Keratinocyte (primary cell): ENCODE measurements at regions not wholly inside any gene's neighbourhood (a gene's known extent, or its start where the extent isn't known, plus 50 kb on each side); places are given as distances from the start of the nearest gene placed in this dataset.

ENCODE experiments used
- CTCF ChIP-seq, 3 experiments: IDR thresholded peaks in 1 of 3; conservative IDR thresholded peaks in 1 of 3; optimal IDR thresholded peaks in 1 of 3; 2 replicates in 2 of 3; 3 replicates in 1 of 3; pipeline versions ENCODE3 to v1.5.1; 2011; ENCODE audit warnings: low read length in 3 of 3, mild to moderate bottlenecking in 3 of 3, moderate library complexity in 2 of 3, control low read depth in 1 of 3, inconsistent platforms in 1 of 3; ENCODE audit not compliant: insufficient read depth in 2 of 3; ENCODE audit errors: extremely low read depth in 1 of 3
- EZH2 ChIP-seq: IDR thresholded peaks from one replicate; pipeline ENCODE4 v1.6.1; 2012; ENCODE audit warnings: inconsistent platforms, mild to moderate bottlenecking, low read length, moderate library complexity

- TF ChIP-seq CTCF (optimal IDR thresholded peaks at IDR 0.05 in 1 of 3, IDR thresholded peaks at IDR 0.05 in 1 of 3, conservative IDR thresholded peaks at IDR 0.05 in 1 of 3; ENCODE audit: extremely low read depth in 1 of 3, insufficient read depth in 2 of 3, low read length in 3 of 3), result no peak
- no peak for TF ChIP-seq EZH2
These were observed 296.5 kb upstream of the RASGRP1 start for GRCh38 chr15:38861108-38861507.
